HG03135 (cell line): ENCODE measurements at regions not wholly inside any gene's neighbourhood (a gene's known extent, or its start where the extent isn't known, plus 50 kb on each side); places are given as distances from the start of the nearest gene placed in this dataset.
A peak's percentile ranks its signal among the peaks of the same experiment; 100 is the strongest.

ENCODE experiments used
- ATAC-seq: cut with Tn5 transposase; IDR thresholded peaks from one replicate; pipeline ENCODE4 v1.9.1; 2021; ENCODE audit warnings: mild to moderate bottlenecking, moderate library complexity; ENCODE audit not compliant: unreplicated experiment

- ATAC-seq: no peak
These were observed 851.9 kb upstream of the ALCAM start for GRCh38 chr3:104514776-104515175.

GRCh38 chr3:104519068-104519467, 847.6 kb upstream of the ALCAM start:
- peak; percentile 34 for ATAC-seq

GRCh38 chr3:104519468-104520227, 847.1 kb upstream of the ALCAM start:
- ATAC-seq: no peak

GRCh38 chr3:104520228-104520655, 846.5 kb upstream of the ALCAM start:
- peak; percentile 37 for ATAC-seq

GRCh38 chr3:104521606-104522336, 844.9 kb upstream of the ALCAM start:
- peak; percentile 54 for ATAC-seq

GRCh38 chr3:104523136-104523535, 843.6 kb upstream of the ALCAM start:
- ATAC-seq: peak; percentile 20

GRCh38 chr3:104526901-104527401, 839.8 kb upstream of the ALCAM start:
- ATAC-seq: peak; percentile 75

GRCh38 chr3:104530934-104531333, 835.8 kb upstream of the ALCAM start:
- no peak for ATAC-seq

GRCh38 chr3:104536715-104537114, 830.0 kb upstream of the ALCAM start:
- peak; percentile 70 for ATAC-seq

GRCh38 chr3:104537323-104537722, 829.4 kb upstream of the ALCAM start:
- ATAC-seq: no peak

GRCh38 chr3:104546301-104546700, 820.4 kb upstream of the ALCAM start:
- ATAC-seq: no peak

GRCh38 chr3:104547031-104547430, 819.7 kb upstream of the ALCAM start:
- no peak for ATAC-seq

GRCh38 chr3:104548401-104548800, 818.3 kb upstream of the ALCAM start:
- no peak for ATAC-seq

GRCh38 chr3:104549099-104549714, 817.5 kb upstream of the ALCAM start:
- ATAC-seq: no peak

- no peak for ATAC-seq
These were observed 813.6 kb upstream of the ALCAM start for GRCh38 chr3:104553121-104553520.

- ATAC-seq: no peak
These were observed 812.3 kb upstream of the ALCAM start for GRCh38 chr3:104554425-104554824.

GRCh38 chr3:104555728-104556127, 811.0 kb upstream of the ALCAM start:
- no peak for ATAC-seq

- ATAC-seq: no peak
These were observed 810.2 kb upstream of the ALCAM start for GRCh38 chr3:104556372-104557078.

- ATAC-seq: no peak
These were observed 805.4 kb upstream of the ALCAM start for GRCh38 chr3:104561324-104561723.

- ATAC-seq: no peak
These were observed 802.6 kb upstream of the ALCAM start for GRCh38 chr3:104564045-104564643.

- no peak for ATAC-seq
These were observed 800.7 kb upstream of the ALCAM start for GRCh38 chr3:104566054-104566453.
